Ovary (tissue), 3 donors: ENCODE measurements at regions not wholly inside any gene's neighbourhood (a gene's known extent, or its start where the extent isn't known, plus 50 kb on each side); places are given as distances from the start of the nearest gene placed in this dataset.

Source experiments
- CTCF ChIP-seq, 3 donors: fragments of 450-650 bp in 2 of 3; fragments of 200-600 bp in 1 of 3; IDR thresholded peaks; one replicate each; pipeline versions ENCODE4 v1.5.1 to v1.8.0; 2016 to 2022; ENCODE audit warnings: antibody characterized with exemption in 3 of 3, mild to moderate bottlenecking in 1 of 3
- POLR2A ChIP-seq: fragments of 450-650 bp; IDR thresholded peaks from one replicate; pipeline ENCODE4 v1.6.1; 2017; ENCODE audit warnings: antibody characterized with exemption, mild to moderate bottlenecking, moderate library complexity
- donor health status: DM: no; HTN: no; CAD: no.

GRCh38 chr20:10861090-10861489 is 187.3 kb upstream of the JAG1 start:
- TF ChIP-seq CTCF (IDR thresholded peaks at IDR 0.05) = no peak
- TF ChIP-seq POLR2A = no peak
